Esophagus squamous epithelium (tissue), 4 donors: ENCODE measurements at regions not wholly inside any gene's neighbourhood (a gene's known extent, or its start where the extent isn't known, plus 50 kb on each side); places are given as distances from the start of the nearest gene placed in this dataset.

ENCODE experiments used
- POLR2A ChIP-seq, 4 donors: fragments of 450-650 bp; IDR thresholded peaks; one replicate each; pipeline ENCODE4 v1.6.1; 2017; ENCODE audit warnings: antibody characterized with exemption in 4 of 4, mild to moderate bottlenecking in 4 of 4, moderate library complexity in 3 of 4
- TF ChIP-seq, protein P1 (sequence below), 6 experiments: fragments of 450-650 bp in 4 of 6; fragments of 200-600 bp in 2 of 6; sonication (generic) in 2 of 6; IDR thresholded peaks; one replicate each; pipeline ENCODE4 v1.5.1; 2016 to 2019; ENCODE audit warnings: antibody characterized with exemption in 6 of 6, mild to moderate bottlenecking in 4 of 6, moderate library complexity in 4 of 6

DNA sequence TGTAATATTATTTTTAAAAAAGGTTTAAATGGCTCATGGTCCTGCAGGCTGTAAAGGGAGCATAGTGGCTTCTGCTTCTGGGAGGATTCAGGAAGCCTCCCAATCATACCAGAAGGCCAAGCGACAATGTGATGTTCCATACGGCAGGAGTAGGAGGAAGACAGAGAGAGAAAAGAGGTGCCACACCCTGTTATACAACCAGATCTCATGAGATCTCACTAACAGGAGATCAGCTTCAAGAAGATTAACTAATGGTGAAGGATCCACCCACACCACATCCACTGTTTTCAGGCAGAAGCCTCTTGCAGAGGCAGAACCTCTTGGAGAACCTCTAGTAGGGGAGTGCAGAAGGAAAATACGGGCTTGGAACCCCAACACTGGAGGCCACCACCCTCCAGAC, 103.9 kb upstream of the TEKT4 start:
- TF ChIP-seq, protein P1, sequence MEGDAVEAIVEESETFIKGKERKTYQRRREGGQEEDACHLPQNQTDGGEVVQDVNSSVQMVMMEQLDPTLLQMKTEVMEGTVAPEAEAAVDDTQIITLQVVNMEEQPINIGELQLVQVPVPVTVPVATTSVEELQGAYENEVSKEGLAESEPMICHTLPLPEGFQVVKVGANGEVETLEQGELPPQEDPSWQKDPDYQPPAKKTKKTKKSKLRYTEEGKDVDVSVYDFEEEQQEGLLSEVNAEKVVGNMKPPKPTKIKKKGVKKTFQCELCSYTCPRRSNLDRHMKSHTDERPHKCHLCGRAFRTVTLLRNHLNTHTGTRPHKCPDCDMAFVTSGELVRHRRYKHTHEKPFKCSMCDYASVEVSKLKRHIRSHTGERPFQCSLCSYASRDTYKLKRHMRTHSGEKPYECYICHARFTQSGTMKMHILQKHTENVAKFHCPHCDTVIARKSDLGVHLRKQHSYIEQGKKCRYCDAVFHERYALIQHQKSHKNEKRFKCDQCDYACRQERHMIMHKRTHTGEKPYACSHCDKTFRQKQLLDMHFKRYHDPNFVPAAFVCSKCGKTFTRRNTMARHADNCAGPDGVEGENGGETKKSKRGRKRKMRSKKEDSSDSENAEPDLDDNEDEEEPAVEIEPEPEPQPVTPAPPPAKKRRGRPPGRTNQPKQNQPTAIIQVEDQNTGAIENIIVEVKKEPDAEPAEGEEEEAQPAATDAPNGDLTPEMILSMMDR (IDR thresholded peaks at IDR 0.05): no peak
- no peak for TF ChIP-seq POLR2A (IDR thresholded peaks at IDR 0.05)
